DMS79 treated with DMSO at 0.1 percent for 48 hours (cell line): ENCODE measurements at regions not wholly inside any gene's neighbourhood (a gene's known extent, or its start where the extent isn't known, plus 50 kb on each side); places are given as distances from the start of the nearest gene placed in this dataset.
"Not testable (repeated sequence)": the region's sequence is repeated elsewhere in the genome, so short reads cannot be mapped to it uniquely, and the experiment has no call there.

Source experiments
- DNase-seq: peaks from one replicate; lab custom pipeline; 2025; lab: John Stamatoyannopoulos, UW

DNA sequence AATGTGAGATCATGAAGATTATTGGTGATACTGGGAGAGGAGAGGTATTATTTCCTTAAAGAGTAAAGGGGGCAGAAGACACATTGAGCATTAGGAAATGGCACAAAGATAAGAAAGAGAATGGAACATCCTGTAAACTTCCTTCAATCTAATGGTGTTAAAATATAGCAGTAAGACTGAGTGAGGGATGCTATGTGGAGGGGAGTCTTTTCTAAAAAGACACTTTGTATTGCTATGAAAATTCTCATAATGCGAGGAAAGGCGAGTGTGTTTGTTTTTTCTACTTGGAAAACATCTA, 405.2 kb downstream of the ARL4A start:
- DNase-seq = no peak

GRCh38 chr7:13093160-13093559, 405.7 kb downstream of the ARL4A start:
- no peak for DNase-seq

GRCh38 chr7:13097499-13097898, 410.1 kb downstream of the ARL4A start:
- DNase-seq = no peak

DNA sequence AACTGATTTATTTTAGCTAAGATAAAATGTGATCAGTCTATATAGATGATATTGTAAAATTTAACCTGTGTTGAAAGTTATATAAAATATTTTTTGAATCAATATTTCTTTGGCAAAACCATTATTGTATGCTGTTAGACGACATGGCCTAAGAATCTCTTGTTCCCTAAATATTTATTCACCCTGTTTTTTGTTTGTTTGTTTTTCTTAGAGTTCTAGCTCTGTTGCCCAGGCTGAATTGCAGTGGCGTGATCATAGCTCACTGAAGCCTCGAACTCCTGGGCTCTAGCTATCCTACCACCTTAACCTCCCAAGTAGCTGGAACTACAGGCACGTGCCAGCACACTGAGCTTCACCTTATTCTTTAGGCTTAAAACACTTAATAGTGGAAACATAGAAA, 410.7 kb downstream of the ARL4A start:
- no peak for DNase-seq

DNA sequence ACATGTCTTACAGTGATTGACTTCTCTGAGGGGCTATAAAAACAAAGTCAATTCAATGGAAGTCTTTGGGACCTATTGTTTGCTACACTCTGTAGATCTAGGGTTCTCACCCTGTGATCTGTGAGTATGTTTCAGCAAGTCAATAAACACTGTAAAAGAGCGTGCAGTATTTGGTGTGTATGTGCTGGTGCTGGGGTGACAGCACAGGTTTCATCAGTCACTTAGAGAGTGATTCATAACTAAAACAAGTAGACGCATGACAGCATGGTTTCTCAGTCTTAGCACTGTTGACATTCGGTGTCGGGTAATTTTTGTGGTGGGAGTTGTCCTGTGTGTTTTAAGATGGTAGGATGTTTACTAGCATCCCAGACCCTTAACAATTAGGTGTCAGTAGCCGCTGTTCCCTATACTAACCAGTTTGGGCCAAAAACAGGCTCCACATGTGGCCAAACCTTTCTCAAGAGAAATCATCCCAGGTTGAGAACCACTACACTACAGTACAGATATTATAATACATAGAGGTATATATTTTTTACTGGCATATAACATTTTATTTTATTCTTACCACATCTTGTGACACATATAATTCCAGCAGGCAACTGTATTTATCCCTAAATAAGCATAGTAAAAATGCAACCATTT, 411.8 kb downstream of the ARL4A start:
- no peak for DNase-seq

DNA sequence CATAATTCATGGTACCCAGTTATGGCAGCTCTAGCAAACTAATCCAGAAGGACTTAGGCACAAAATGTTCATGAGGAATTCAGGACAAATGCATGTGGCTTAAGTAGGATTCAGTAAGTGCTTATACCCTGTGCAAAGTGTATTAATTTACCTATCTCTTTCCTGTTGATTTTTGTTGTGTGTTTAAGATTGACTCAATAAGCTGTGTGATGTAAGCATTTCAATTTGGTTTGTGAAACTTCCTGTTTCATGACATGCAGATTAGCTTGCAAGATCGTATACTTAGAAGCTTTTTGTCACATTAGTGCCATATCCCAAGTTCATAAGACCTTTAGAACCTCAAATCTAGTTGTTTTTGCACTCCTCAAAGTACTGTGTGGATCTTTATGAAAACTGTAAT, 416.7 kb downstream of the ARL4A start:
- DNase-seq = no peak

GRCh38 chr7:13105209-13105608, 417.8 kb downstream of the ARL4A start:
- DNase-seq = no peak

- DNase-seq = no peak
Observed at GRCh38 chr7:13106513-13106912, 419.1 kb downstream of the ARL4A start.

GRCh38 chr7:13107291-13107690, 419.9 kb downstream of the ARL4A start:
- no peak for DNase-seq

DNA sequence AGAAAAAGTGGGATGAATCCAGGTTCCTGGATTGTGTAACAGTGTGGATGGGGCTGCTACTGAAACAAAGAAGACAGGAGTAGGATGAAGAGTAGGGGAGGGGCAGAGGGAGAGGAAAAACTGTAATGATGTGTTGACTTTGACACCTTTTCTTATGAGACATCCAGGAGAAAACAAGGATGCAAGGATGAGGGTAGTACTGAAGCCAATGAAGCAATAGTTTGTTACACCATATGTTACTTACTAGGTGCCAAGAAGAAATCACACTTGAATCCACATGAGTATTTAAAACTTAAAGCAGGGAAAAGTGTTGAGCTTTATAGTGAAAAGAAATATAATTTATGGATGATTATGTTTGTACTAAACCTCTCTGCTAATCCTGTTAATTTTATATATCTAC, 420.6 kb downstream of the ARL4A start:
- DNase-seq = no peak

DNA sequence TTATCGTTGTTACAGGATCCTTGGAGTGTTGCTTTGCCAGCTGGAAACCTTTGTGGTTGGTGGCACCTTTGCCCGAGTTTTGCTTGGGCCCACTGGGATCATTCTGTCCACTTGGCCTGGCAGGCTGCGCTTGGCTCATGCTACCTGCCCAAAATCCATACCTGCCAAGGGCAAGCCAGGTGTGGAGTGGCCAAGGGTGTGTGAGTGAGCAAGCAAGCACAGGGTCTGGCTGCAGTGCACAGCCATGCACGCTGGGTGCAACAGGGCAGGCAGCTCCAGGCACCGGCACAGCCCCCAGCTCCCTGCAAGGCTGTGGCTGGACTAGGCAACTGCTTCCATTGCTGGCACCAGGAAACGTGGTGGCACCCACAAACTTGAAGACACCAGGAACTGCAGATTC, 421.8 kb downstream of the ARL4A start:
- no peak for DNase-seq

GRCh38 chr7:13110107-13110506, 422.7 kb downstream of the ARL4A start:
- DNase-seq = no peak

GRCh38 chr7:13111230-13111629, 423.8 kb downstream of the ARL4A start:
- DNase-seq = no peak

DNA sequence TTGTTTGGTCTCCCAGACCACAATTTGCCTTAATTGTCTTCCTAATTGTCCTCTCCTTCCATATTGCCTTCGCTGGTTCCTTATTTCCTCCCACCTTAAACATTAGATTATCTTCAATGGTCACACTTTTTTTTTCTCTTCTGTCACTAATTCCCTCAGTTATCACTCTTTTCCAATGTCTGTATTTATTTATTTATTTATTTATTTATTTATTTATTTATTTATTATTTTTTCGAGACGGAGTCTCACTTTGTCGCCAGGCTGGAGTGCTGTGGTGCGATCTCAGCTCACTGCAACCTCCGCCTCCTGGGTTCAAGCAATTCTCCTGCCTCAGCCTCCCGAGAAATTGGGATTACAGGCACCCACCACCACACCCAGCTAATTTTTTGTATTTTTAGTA, 426.8 kb downstream of the ARL4A start:
- DNase-seq = not testable (repeated sequence)

GRCh38 chr7:13115157-13115772, 427.8 kb downstream of the ARL4A start:
- no peak for DNase-seq

DNA sequence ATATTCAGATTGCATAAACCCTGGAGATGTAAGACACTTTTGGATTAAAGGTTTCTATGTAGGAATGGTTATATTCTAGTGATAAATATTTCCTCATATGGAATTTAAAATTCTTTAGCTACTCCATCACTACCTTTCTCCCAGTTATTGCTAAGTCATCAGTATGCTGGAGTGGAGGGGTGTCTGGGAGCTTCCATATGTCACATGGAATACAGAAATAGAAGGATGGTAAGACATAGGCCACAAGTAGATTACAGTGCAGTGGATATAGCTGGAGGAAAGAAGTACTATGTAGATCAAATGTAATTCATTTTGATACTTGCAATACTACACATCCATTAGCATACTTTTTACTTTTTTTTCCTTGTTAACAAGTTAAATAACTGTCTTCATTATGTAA, 428.4 kb downstream of the ARL4A start:
- DNase-seq = no peak

DNA sequence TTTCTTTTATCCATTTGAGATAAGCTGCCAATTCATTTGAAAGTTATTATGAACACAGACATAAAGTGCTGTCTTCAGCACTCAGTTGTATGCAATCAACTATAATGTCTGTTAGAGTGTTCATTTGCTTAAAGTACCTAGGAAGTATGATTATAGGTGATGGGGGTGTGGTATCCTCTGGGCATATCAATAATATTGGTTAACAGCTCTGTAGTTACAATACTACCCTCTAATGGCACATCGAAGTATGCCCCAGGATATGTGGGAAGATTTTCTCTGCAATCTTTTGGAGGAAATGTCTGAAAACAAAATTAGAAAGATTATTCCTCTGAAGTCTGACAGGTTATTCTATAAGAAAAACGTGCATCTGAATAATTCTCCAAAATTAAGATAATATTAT, 429.7 kb downstream of the ARL4A start:
- no peak for DNase-seq

DNA sequence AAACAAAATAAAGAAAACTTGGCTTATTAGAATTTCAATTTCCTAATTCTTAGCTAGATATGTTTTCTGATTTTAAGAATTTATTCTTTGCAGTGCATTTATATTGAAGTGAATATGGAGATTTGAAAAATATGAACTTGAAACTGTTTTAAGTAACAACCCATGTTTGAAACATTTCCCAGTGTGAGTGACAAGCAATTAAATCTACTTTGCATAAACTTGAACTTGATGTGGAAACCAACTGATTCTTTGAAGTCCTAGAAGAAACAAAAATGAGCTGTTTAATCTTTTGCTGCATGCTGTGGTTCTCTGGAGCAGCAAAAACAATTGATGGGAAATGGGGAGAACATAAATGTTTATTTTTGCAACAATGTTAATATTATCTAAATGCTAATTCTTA, 430.2 kb downstream of the ARL4A start:
- DNase-seq = no peak

DNA sequence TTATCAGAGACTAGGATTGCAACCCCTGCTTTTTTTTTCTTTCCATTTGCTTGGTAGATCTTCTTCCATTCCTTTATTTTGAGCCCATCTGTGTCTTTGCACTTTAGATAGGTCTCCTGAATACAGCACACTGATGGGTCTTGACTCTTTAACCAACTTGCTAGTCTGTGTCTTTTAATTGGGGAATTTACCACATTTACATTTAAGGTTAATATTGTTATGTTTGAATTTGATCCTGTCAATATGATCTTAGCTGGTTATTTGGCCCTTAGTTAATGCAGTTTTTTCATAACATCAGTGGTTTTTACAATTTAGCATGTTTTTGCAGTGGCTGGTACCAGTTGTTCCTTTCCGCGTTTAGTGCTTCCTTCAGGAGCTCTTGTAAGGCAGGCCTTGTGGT, 437.2 kb downstream of the ARL4A start:
- DNase-seq = not testable (repeated sequence)

- no peak for DNase-seq
Observed at GRCh38 chr7:13126347-13126746, 438.9 kb downstream of the ARL4A start.

DNA sequence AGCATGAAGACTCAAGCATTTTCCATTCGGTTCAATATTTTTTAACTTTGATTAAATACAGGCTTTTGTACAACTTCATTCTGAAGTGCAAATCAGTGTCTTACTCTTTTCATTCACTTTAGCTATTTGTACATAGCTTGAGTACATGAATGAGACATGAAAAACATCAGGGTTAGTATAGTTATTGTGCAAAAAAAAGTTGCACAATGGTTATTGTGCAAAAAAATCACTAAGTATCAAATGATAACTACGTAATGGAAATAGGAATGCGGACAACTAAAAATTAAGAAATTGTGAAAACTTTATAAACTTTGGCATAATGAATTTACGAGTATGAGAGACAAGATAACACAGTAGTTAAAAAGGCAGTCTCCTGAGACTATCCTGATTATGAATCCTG, 442.9 kb downstream of the ARL4A start:
- no peak for DNase-seq

- not testable (repeated sequence) for DNase-seq
Observed at GRCh38 chr7:13130906-13131305, 443.5 kb downstream of the ARL4A start.

DNA sequence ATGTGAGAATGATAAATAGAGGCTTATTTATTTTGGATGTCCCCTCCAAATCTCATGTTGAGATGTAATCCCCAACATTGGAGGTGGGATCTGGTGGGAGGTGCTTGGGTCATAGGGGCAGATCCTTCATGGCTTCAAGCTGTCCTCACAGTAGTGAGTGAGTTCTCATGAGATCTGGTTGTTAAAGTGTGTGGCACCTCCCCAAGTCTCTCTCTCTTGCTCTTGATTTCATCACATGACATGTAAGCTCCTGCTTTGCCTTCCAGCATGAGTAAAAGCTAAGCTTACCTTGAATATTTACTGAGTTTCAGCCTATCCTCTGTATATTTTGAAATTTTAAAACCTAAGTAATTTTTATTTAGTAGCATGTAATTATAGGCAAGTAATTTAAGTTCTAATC, 444.9 kb downstream of the ARL4A start:
- no peak for DNase-seq

DNA sequence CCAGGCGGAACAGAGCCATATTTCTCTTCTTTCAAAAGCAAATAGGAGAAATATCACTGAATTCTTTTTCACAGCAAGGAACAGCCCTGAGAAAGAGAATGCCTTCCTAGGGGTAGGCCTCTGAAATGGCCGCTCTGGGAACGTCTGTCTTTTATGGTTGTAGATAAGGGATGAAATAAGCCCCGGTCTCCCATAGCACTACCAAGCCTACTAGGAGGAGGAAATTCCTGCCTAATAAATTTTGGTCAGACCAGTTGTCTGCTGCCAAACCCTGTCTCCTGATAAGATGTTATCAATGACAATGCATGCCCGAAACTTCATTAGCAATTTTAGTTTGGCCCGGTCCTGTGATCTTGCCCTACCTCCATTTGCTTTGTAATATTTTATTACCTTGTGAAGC, 448.9 kb downstream of the ARL4A start:
- DNase-seq = not testable (repeated sequence)
